GM23338 (cell line): ENCODE measurements at regions not wholly inside any gene's neighbourhood (a gene's known extent, or its start where the extent isn't known, plus 50 kb on each side); places are given as distances from the start of the nearest gene placed in this dataset.

ENCODE experiments used
- ATAC-seq: fragments of 200-7000 bp; cut with Tn5 transposase; 3 replicates; pipeline ENCODE4 v1.9.1; 2020
- DNase-seq: peaks from one replicate; pipeline ENCODE4 v3.0.0-alpha.2; 2015; ENCODE audit warnings: low spot score
- H2AFZ ChIP-seq: fragments of 200-600 bp; sonication (generic); 2 replicates; pipeline ENCODE4 v1.8.0; 2016; ENCODE audit warnings: antibody characterized with exemption, mild to moderate bottlenecking, moderate library complexity
- H3F3A ChIP-seq: fragments of 200-600 bp; sonication (generic); replicated peaks from 2 replicates; pipeline ENCODE4 v1.8.0; 2017; ENCODE audit warnings: antibody characterized with exemption, mixed run types, low read depth
- H3K27ac ChIP-seq: fragments of 200-600 bp; sonication (generic); 2 replicates; pipeline ENCODE4 v1.6.1; 2016; ENCODE audit warnings: low read depth
- H3K27me3 ChIP-seq: fragments of 200-600 bp; sonication (generic); 2 replicates; pipeline ENCODE4 v1.8.0; 2016; ENCODE audit warnings: mild to moderate bottlenecking, mixed run types, moderate library complexity; ENCODE audit not compliant: insufficient read depth
- H3K36me3 ChIP-seq: fragments of 200-600 bp; sonication (generic); 2 replicates; pipeline ENCODE4 v1.8.0; 2016; ENCODE audit warnings: mild to moderate bottlenecking; ENCODE audit not compliant: insufficient read depth
- H3K4me1 ChIP-seq: fragments of 200-600 bp; sonication (generic); 2 replicates; pipeline ENCODE4 v1.8.0; 2016; ENCODE audit warnings: mild to moderate bottlenecking, moderate library complexity; ENCODE audit not compliant: insufficient read depth
- H3K4me2 ChIP-seq: fragments of 200-600 bp; sonication (generic); 2 replicates; pipeline ENCODE4 v1.7.1; 2017; ENCODE audit warnings: mixed run types
- H3K4me3 ChIP-seq: fragments of 200-600 bp; sonication (generic); 2 replicates; pipeline ENCODE4 v1.6.1; 2016; ENCODE audit warnings: mixed run types
- H3K79me2 ChIP-seq: fragments of 200-600 bp; sonication (generic); replicated peaks from 2 replicates; pipeline ENCODE4 v1.8.0; 2017; ENCODE audit warnings: mild to moderate bottlenecking; ENCODE audit not compliant: insufficient read depth
- H3K9me2 ChIP-seq: fragments of 200-600 bp; sonication (generic); 2 replicates; pipeline ENCODE4 v1.8.0; 2017; ENCODE audit not compliant: insufficient read depth
- H4K20me1 ChIP-seq: fragments of 200-600 bp; sonication (generic); replicated peaks from 2 replicates; pipeline ENCODE4 v1.8.0; 2017; ENCODE audit warnings: mild to moderate bottlenecking; ENCODE audit not compliant: insufficient read depth
- H3K27ac Mint-ChIP-seq: 2 replicates; pipeline ENCODE4 v1.8.0; 2020; ENCODE audit warnings: inconsistent platforms, mild to moderate bottlenecking, moderate library complexity, mixed read lengths
- H3K27me3 Mint-ChIP-seq: 3 replicates; pipeline ENCODE4 v1.8.0; 2022; ENCODE audit warnings: low read depth, mild to moderate bottlenecking, moderate library complexity, mixed read lengths, inconsistent platforms; ENCODE audit not compliant: insufficient read depth, poor library complexity
- H3K36me3 Mint-ChIP-seq: 3 replicates; pipeline ENCODE4 v1.8.0; 2021; ENCODE audit warnings: low read depth, mild to moderate bottlenecking, inconsistent platforms, moderate library complexity, mixed read lengths
- H3K4me1 Mint-ChIP-seq: 3 replicates; pipeline ENCODE4 v1.8.0; 2020; ENCODE audit warnings: mild to moderate bottlenecking, inconsistent platforms, mixed read lengths
- H3K4me3 Mint-ChIP-seq: 3 replicates; pipeline ENCODE4 v1.8.0; 2021; ENCODE audit warnings: moderate library complexity, mild to moderate bottlenecking, inconsistent platforms, mixed read lengths
- H3K9me3 Mint-ChIP-seq: 3 replicates; pipeline ENCODE4 v1.8.0; 2020; ENCODE audit warnings: moderate library complexity, mild to moderate bottlenecking, inconsistent platforms, mixed read lengths
- CREB1 ChIP-seq: fragments of 250-450 bp; sonication (Bioruptor Pico); IDR thresholded peaks from 2 replicates; pipeline ENCODE4 v1.5.0; 2020; ENCODE audit warnings: low read depth, mild to moderate bottlenecking, moderate library complexity
- EZH2phosphoT487 ChIP-seq: fragments of 200-600 bp; sonication (generic); IDR thresholded peaks from one replicate; pipeline ENCODE4 v1.8.1; 2018; ENCODE audit warnings: antibody characterized with exemption; ENCODE audit not compliant: unreplicated experiment
- NANOG ChIP-seq: IDR thresholded peaks from 2 replicates; pipeline ENCODE4 v1.6.1; 2016; ENCODE audit warnings: antibody characterized with exemption, borderline replicate concordance
- POLR2AphosphoS5 ChIP-seq: IDR thresholded peaks from 2 replicates; pipeline ENCODE4 v1.6.1; 2016; ENCODE audit warnings: antibody characterized with exemption, low read depth
- STAT1 ChIP-seq: IDR thresholded peaks from one replicate; pipeline ENCODE4 v1.6.1; 2016; ENCODE audit warnings: antibody characterized with exemption; ENCODE audit not compliant: unreplicated experiment
- ZNF114 ChIP-seq: fragments of 250-450 bp; sonication (Bioruptor Pico); IDR thresholded peaks from 2 replicates; pipeline ENCODE4 v1.5.0; 2020; ENCODE audit warnings: mild to moderate bottlenecking, moderate library complexity
- ZNF331 ChIP-seq: fragments of 250-450 bp; sonication (Bioruptor Pico); IDR thresholded peaks from 2 replicates; pipeline ENCODE4 v1.5.0; 2020; ENCODE audit warnings: low read depth, mild to moderate bottlenecking, moderate library complexity
- TF ChIP-seq, protein P1 (sequence below), 2 experiments: fragments of 200-600 bp in 1 of 2; sonication (generic) in 1 of 2; conservative IDR thresholded peaks; 2 replicates each; pipeline versions ENCODE4 v1.5.1 to v1.6.1; 2016 to 2017; ENCODE audit warnings: antibody characterized with exemption in 2 of 2, low read depth in 2 of 2, mild to moderate bottlenecking in 2 of 2, moderate library complexity in 1 of 2
- TF ChIP-seq, protein P2 (sequence below): IDR thresholded peaks from 2 replicates; pipeline ENCODE4 v1.6.1; 2016; ENCODE audit warnings: antibody characterized with exemption

DNA sequence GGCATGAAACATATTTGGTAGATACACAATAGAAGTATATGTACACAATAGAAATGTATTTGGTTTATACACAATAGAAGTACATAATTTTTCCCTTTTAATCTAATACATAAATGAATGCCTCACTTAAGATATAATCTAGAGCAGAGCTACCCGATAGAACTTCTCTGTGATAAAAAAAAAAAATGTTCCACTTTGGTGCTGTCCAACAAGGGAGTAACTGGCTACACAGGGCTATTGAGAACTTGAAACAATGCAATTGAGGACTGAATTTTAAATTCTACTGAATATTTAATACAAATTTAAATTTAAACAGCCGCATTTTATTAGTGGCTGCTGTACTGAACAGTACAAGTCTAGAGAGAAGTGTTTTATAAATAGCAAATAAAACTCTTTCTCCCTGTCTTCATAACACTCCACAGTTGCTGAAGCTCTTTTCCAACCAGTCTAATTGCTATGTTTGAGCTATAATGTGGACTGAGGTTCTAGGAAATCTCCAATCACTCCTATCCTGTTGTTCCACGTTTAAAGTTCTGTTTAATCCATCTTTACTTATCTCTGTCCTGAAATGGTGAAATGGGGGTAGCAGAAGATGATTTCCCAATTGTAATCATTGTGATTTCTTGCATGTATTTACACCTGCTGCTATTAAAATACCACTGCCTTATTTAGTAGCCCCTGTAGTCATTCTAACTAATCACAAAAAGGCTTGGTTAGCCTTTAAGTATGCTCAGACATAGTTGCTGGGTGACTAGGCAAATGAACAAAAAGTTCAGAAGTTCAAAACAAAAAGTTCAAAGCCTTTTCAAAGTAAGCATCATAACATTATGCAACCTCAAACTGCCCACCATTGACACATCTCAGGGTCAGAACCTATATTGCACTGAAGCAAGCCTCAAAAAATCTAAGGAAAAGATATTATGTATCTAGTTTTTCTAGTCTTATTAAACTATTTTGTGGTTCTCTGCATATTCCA, 192.3 kb upstream of the C1orf87 start:
- Histone ChIP-seq H3K4me2 (no peak overlapping the region), H3K27ac (no peak overlapping the region), H3K36me3 (no peaks in the 10 kb centered on the region), H4K20me1 (no peaks in the 10 kb centered on the region), H3K4me1 (no peaks in the 10 kb centered on the region), H3F3A (no peaks in the 10 kb centered on the region), H3K79me2 (no peaks in the 10 kb centered on the region), H2AFZ (no peak overlapping the region), H3K9me2 (no peaks in the 10 kb centered on the region), H3K27me3 (no peaks in the 10 kb centered on the region), H3K4me3 (no peak overlapping the region)
- no peak for TF ChIP-seq EZH2phosphoT487
- no peak for TF ChIP-seq ZNF114 (CRISPR knock-in tag)
- no peak for TF ChIP-seq NANOG
- TF ChIP-seq POLR2AphosphoS5 = no peak
- no peak for TF ChIP-seq ZNF331 (CRISPR knock-in tag)
- TF ChIP-seq, protein P1, sequence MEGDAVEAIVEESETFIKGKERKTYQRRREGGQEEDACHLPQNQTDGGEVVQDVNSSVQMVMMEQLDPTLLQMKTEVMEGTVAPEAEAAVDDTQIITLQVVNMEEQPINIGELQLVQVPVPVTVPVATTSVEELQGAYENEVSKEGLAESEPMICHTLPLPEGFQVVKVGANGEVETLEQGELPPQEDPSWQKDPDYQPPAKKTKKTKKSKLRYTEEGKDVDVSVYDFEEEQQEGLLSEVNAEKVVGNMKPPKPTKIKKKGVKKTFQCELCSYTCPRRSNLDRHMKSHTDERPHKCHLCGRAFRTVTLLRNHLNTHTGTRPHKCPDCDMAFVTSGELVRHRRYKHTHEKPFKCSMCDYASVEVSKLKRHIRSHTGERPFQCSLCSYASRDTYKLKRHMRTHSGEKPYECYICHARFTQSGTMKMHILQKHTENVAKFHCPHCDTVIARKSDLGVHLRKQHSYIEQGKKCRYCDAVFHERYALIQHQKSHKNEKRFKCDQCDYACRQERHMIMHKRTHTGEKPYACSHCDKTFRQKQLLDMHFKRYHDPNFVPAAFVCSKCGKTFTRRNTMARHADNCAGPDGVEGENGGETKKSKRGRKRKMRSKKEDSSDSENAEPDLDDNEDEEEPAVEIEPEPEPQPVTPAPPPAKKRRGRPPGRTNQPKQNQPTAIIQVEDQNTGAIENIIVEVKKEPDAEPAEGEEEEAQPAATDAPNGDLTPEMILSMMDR (conservative IDR thresholded peaks at IDR 0.05; ENCODE audit: low read depth in 2 of 2) = no peak
- Mint-ChIP-seq H3K27ac (no peak overlapping the region), H3K4me3 (no peak overlapping the region), H3K36me3 (0 out of 3 replicates have a peak, but pooled peaks cover 4% of the 10 kb centered on the region), H3K27me3 (no peaks in the 10 kb centered on the region), H3K9me3 (0 out of 3 replicates have a peak, but pooled peaks cover 4% of the 10 kb centered on the region), H3K4me1 (no peaks in the 10 kb centered on the region)
- DNase-seq (no peak), ATAC-seq (no peak)

DNA sequence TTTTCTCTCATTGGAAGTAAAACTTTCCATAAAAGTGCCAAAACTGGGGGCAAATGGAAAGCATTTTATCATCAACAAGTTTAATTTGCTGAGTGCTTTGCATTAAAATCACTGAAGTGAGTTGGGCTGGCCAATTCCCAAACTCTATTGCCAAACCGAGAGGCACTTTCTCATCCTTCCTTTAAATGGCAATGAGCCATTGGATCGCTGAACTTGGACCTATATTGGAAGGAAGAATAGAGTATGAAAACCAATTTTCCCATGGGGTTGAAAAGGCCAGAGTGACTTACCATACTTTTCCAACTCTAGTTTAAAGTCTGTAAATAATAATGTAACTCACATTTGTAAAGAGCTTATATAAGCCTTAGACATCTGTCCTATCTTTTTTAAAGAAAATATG, 189.1 kb upstream of the C1orf87 start:
- H3K9me2 ChIP-seq = no peaks in the 10 kb centered on the region
- H3K9me3 Mint-ChIP-seq = no peaks in the 10 kb centered on the region
- DNase-seq = no peak

More for the DNA sequence above, 189.1 kb upstream of the C1orf87 start:
- Histone ChIP-seq H3F3A (no peaks in the 10 kb centered on the region), H3K4me2 (no peak overlapping the region), H3K36me3 (no peaks in the 10 kb centered on the region), H3K4me1 (no peaks in the 10 kb centered on the region), H2AFZ (no peak overlapping the region), H3K27ac (no peak overlapping the region), H3K4me3 (no peak overlapping the region), H3K79me2 (no peaks in the 10 kb centered on the region), H3K27me3 (no peaks in the 10 kb centered on the region), H4K20me1 (no peaks in the 10 kb centered on the region)
- ATAC-seq = no peak
- H3K4me1 Mint-ChIP-seq = no peaks in the 10 kb centered on the region
- H3K27ac Mint-ChIP-seq = no peak overlapping the region
- TF ChIP-seq, protein P2, sequence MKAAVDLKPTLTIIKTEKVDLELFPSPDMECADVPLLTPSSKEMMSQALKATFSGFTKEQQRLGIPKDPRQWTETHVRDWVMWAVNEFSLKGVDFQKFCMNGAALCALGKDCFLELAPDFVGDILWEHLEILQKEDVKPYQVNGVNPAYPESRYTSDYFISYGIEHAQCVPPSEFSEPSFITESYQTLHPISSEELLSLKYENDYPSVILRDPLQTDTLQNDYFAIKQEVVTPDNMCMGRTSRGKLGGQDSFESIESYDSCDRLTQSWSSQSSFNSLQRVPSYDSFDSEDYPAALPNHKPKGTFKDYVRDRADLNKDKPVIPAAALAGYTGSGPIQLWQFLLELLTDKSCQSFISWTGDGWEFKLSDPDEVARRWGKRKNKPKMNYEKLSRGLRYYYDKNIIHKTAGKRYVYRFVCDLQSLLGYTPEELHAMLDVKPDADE = no peak
- TF ChIP-seq ZNF114 (CRISPR knock-in tag) = no peak
- no peak for TF ChIP-seq STAT1
- no peak for TF ChIP-seq EZH2phosphoT487
- no peak for TF ChIP-seq CREB1 (CRISPR knock-in tag)
- no peak for TF ChIP-seq ZNF331 (CRISPR knock-in tag)
- no peak for TF ChIP-seq NANOG
- no peaks in the 10 kb centered on the region for H3K27me3 Mint-ChIP-seq
- no peaks in the 10 kb centered on the region for H3K36me3 Mint-ChIP-seq
- H3K4me3 Mint-ChIP-seq = no peak overlapping the region
